ENCODE measurements at regions not wholly inside any gene's neighbourhood (a gene's known extent, or its start where the extent isn't known, plus 50 kb on each side); places are given as distances from the start of the nearest gene placed in this dataset.
"Not testable (repeated sequence)": the region's sequence is repeated elsewhere in the genome, so short reads cannot be mapped to it uniquely, and the experiment has no call there.

DNA sequence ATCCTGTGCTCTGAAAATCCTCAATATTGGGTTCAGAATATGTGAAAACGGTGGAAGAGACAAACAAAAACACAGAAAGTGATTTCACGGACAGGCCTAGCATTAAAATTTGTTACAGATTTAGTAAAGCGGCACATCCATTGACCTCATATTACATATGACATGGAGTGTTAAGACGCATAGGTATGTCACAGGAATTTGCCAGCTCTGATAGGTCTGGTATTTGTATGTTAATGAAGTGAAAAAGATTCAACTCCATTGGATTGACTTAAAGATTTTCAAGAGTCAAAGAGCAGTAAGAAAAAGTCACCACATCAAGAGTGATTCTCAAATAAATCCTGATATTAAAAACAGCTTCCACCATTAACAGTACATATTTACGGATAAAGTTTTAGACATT lies 396.5 kb upstream of the SEMA6A start:
- no peak for DNase-seq

GRCh38 chr5:116970318-116970717 lies 395.7 kb upstream of the SEMA6A start:
- DNase-seq = no peak

DNA sequence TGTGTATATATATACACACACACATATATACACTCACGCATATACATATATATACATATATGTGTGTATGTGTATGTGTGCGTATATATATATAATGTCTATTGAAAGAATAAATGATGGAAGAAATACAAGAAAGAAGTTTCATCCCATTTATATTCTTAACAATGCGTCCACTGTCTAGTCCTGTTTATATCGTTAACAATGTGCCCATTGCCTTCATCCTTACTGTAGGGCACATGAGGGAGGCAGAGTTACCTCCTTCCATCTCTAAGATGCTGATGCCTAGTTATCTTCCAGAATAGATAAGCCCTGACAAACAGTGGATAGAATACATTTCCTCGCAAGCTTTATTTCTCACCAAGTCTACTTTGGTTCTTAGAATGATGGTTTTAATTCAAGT lies 389.8 kb upstream of the SEMA6A start:
- DNase-seq = no peak

- DNase-seq = no peak
Observed at GRCh38 chr5:116961021-116961420, 386.4 kb upstream of the SEMA6A start.

DNA sequence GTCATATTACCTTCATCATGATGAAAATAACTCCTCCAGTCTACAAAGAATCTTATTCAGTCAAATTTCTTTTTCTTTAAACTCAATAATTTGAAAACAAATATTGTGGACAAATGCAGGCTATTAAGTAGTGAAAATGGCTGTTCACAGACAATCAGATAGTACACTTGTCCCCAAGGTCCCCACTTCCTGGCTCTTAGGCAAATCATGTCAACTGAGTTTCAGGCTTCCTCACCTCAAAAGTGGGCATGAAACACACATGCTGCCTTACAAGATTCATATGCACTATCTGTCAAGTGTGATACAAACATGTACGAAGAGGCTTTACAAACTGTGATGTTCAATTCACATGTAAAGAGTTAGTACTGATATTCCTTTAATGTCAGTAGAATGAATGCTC lies 385.2 kb upstream of the SEMA6A start:
- no peak for DNase-seq

- no peak for DNase-seq
Observed at GRCh38 chr5:116953251-116953930, 378.8 kb upstream of the SEMA6A start.

- DNase-seq = no peak
Observed at GRCh38 chr5:116951219-116951618, 376.6 kb upstream of the SEMA6A start.

GRCh38 chr5:116947691-116948528 lies 373.3 kb upstream of the SEMA6A start:
- no peak for DNase-seq

DNA sequence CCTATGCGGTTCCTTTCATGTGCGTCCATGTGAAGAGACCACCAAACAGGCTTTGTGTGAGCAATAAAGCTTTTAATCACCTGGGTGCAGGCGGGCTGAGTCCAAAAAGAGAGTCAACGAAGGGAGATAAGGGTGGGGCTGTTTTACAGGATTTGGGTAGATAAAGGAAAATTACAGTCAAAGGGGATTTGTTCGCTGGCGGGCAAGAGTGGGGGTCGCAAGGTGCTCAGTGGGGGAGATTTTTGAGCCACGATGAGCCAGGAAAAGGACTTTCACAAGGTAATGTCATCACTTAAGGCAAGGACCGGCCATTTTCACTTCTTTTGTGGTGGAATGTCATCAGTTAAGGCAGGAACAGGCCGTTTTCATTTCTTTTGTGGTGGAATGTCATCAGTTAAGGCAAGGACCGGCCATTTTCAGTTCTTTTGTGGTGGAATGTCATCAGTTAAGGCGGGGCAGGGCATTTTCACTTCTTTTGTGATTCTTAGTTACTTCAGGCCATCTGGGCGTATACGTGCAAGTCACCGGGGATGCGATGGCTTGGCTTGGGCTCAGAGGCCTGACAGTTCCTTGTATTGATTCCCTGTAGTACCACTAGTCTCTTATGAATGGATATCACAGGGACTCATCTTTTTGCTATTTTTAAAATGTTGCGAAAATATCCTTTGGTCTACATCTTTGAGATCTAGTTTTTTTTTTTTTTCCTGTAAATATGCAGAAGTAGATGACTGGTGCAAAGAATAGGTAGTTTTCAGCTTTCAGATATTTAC lies 371.2 kb upstream of the SEMA6A start:
- not testable (repeated sequence) for DNase-seq

GRCh38 chr5:116944183-116944582 lies 369.6 kb upstream of the SEMA6A start:
- no peak for DNase-seq

- DNase-seq = no peak
Observed at GRCh38 chr5:116942622-116943021, 368.0 kb upstream of the SEMA6A start.

DNA sequence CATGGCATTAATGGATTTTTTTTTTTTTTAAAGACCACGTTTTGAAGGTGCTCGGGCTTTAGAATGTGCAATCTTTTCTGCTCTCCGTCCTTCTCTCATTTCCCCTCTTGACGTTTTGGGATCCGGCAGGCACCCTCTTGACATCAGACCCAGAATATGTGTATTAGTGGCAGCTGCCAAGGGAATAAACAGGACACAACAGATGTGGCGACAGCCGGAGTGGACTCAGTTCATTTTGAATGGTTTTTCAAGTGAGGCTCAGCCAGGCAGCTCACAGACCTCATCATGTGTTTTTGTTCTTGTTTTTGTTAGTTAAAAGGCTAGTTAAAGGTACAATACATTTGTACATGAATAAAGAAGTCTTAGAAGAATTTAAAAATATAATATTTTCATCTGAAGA lies 365.0 kb upstream of the SEMA6A start:
- no peak for DNase-seq

DNA sequence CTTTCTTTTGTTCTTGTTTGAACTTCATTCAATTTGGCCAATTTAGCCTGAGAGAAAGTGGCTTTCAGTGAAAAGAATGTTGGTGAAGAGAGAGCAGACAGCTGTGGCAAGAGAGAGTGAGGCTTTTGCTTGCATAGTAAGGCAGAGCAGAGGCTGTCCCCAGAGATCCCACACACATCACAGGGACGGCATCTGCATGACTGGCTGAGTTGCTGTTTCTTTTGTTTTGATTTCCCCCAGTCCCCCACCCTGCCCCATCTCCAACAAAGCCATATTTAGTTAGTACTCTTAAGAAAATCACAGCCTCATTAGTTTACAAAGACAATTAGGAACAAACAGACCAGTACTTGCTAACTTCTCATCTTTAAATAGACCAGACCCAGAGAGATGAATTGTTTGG lies 363.9 kb upstream of the SEMA6A start:
- DNase-seq = peak; percentile 3

DNA sequence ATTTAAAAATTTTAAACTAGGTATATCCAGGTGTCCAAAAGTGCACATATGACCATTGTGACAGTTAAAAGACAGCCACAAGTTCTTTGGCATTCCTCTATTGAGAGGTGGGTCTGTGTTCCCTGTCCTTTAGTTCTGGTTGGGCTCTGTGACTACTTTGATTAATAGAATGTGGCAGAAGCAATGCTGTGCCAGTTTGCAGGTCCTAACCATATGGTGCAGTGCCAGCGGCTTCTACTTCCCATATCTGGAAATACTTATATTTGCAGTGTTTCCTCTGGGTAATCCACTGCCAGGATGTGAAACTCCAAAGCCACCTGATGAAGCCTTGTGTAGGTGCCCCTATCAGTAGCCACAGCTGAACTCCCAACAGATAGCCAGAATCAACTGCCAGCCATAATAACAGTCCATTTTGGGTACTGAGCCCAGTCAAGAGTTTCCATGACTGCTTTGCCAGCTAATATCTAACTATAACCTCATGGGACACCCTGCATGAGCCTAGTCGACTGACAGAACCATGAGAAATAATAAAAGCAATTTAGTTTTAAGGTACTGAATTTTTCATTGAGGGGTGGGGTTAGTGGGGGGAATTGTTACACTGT lies 361.0 kb upstream of the SEMA6A start:
- no peak for DNase-seq

DNA sequence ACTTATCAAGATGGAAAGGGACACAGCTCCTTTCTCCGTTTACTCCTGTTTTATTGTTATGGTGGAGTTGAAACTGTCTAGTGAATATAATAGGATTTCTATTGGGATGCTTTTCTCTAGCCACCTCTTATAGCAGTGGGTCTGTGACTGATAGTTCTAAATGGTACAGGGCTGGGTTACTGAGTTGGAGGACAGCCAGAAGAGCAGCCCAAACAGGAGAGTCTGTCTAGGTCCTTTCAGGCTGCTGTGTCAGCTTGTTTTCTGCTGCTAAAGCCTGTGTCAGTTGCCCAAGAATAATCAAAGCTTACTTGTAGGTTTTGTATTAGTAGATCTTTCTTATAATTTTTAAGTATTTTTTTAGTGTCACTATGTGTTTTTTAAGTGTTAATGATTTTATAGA lies 356.0 kb upstream of the SEMA6A start:
- DNase-seq = no peak

GRCh38 chr5:116923344-116923743 lies 348.7 kb upstream of the SEMA6A start:
- DNase-seq = no peak

GRCh38 chr5:116922532-116922931 lies 347.9 kb upstream of the SEMA6A start:
- no peak for DNase-seq

DNA sequence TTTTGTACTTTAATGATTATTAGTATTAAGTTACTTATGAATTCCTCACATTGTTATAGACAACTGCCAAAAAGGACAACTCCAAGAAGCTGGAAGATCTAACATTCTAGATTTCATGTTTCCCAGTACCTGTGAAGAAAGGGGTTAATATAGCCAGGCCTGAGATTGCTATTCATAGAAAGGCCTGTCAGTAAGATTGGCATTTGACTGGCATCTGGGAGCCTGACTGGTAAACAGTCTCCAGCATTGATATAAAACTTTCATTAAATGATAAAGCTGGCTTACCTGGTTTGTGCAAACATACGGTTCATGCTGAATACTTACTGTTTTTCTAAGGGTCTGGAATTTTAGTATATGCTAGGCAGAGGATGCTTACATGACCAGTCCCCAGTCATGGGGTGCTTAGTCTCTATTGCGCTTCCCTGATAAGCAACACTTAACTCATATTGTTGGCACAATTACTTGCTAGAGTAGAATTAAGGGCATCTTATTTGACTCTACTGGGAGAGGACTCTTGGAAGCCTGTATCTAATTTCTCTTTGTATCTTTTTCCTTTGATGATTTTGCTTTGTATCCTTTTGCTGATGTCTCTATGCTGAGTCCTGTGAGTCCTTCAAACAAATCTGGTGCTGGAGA lies 340.4 kb upstream of the SEMA6A start:
- no peak for DNase-seq

DNA sequence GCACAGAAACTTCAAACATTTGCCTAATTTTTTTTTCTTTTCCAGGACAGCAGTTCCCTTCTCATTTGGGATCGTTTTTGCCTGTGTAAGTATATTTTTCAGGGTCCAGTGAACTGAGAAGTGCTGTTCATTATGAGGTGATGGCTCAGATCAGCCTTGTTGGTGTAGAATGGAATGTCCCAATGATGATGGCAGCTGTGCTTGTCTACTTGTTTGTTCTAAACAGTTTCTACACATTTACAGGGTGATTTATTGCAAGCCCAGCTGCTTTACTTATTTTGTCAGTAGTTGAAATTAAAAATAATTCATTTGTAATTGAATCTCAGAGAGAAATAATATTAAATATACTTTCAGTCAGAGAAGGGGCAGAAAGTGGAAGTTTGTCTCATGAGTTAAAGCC lies 337.6 kb upstream of the SEMA6A start:
- DNase-seq = no peak

GRCh38 chr5:116911074-116911473 lies 336.5 kb upstream of the SEMA6A start:
- no peak for DNase-seq

DNA sequence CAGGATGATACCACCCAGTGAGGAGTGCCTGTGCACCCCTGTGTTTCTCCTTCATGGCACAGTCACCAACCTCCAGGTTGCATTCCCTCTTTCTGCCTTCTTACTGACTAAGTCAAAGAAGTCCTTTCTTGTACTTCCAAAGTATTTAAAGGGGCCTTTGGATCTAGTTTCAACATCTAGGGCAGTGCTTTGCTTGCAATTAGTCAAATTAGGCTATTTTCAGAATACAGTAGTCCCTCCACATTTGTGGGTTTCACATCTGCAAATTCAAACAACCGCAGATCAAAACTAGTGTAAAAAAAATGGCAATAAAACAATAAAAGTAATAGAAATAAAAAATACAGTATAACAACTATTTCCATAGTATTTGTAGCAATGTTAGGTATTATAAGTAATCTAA lies 333.9 kb upstream of the SEMA6A start:
- DNase-seq = no peak

- no peak for DNase-seq
Observed at GRCh38 chr5:116905885-116906284, 331.3 kb upstream of the SEMA6A start.

DNA sequence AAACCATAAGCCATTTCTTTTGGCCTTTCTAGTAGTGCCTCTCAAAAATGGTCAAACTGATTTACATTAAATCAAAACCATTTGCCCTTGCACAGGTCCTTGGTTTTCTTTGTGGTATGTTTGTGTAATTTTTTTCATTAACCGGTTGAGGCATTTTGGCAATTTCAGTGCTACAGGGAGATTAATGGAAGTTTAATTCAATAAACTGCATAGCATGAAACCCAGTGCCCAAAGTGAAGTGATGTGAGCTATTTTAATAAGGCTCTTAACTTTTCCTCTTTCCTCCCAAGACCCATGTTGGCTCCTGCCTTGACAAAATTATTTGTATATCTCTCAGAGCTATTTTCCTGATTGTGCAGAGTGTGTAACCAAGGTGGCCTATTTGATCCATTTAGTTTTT lies 326.2 kb upstream of the SEMA6A start:
- no peak for DNase-seq
